HG02852 (cell line): ENCODE measurements at regions not wholly inside any gene's neighbourhood (a gene's known extent, or its start where the extent isn't known, plus 50 kb on each side); places are given as distances from the start of the nearest gene placed in this dataset.
"Not testable (repeated sequence)": the region's sequence is repeated elsewhere in the genome, so short reads cannot be mapped to it uniquely, and the experiment has no call there.

Experiments
- ATAC-seq: cut with Tn5 transposase; IDR thresholded peaks from one replicate; pipeline ENCODE4 v1.9.1; 2021; ENCODE audit warnings: mild to moderate bottlenecking, moderate library complexity; ENCODE audit not compliant: unreplicated experiment

- ATAC-seq, result no peak
Measured at GRCh38 chr1:200496937-200497336, 87.1 kb upstream of the ZNF281 start.

- no peak for ATAC-seq
Measured at GRCh38 chr1:200495901-200496300, 86.1 kb upstream of the ZNF281 start.

GRCh38 chr1:200493344-200493743 lies 83.5 kb upstream of the ZNF281 start:
- no peak for ATAC-seq

GRCh38 chr1:200491103-200491502 lies 81.3 kb upstream of the ZNF281 start:
- ATAC-seq, result no peak

- no peak for ATAC-seq
Measured at GRCh38 chr1:200490183-200490582, 80.3 kb upstream of the ZNF281 start.

GRCh38 chr1:200488375-200489165 lies 78.7 kb upstream of the ZNF281 start:
- no peak for ATAC-seq

- no peak for ATAC-seq
Measured at GRCh38 chr1:200487650-200488049, 77.8 kb upstream of the ZNF281 start.

GRCh38 chr1:200486634-200487033 lies 76.8 kb upstream of the ZNF281 start:
- no peak for ATAC-seq

GRCh38 chr1:200484438-200484946 lies 74.7 kb upstream of the ZNF281 start:
- not testable (repeated sequence) for ATAC-seq

- ATAC-seq, result peak; percentile 99
Measured at GRCh38 chr1:200483491-200484143, 73.8 kb upstream of the ZNF281 start.

- no peak for ATAC-seq
Measured at GRCh38 chr1:200480964-200481363, 71.1 kb upstream of the ZNF281 start.

- no peak for ATAC-seq
Measured at GRCh38 chr1:200479816-200480215, 70.0 kb upstream of the ZNF281 start.

GRCh38 chr1:200478945-200479558 lies 69.2 kb upstream of the ZNF281 start:
- no peak for ATAC-seq

GRCh38 chr1:200478239-200478623 lies 68.4 kb upstream of the ZNF281 start:
- ATAC-seq, result no peak

GRCh38 chr1:200474633-200475032 lies 64.8 kb upstream of the ZNF281 start:
- ATAC-seq, result no peak

GRCh38 chr1:200473698-200474371 lies 64.0 kb upstream of the ZNF281 start:
- ATAC-seq, result peak; percentile 76

GRCh38 chr1:200471739-200472138 lies 61.9 kb upstream of the ZNF281 start:
- no peak for ATAC-seq

GRCh38 chr1:200468264-200469001 lies 58.6 kb upstream of the ZNF281 start:
- ATAC-seq, result no peak

- ATAC-seq, result no peak
Measured at GRCh38 chr1:200464784-200465400, 55.1 kb upstream of the ZNF281 start.
